ENCODE measurements at regions not wholly inside any gene's neighbourhood (a gene's known extent, or its start where the extent isn't known, plus 50 kb on each side); places are given as distances from the start of the nearest gene placed in this dataset.

DNA sequence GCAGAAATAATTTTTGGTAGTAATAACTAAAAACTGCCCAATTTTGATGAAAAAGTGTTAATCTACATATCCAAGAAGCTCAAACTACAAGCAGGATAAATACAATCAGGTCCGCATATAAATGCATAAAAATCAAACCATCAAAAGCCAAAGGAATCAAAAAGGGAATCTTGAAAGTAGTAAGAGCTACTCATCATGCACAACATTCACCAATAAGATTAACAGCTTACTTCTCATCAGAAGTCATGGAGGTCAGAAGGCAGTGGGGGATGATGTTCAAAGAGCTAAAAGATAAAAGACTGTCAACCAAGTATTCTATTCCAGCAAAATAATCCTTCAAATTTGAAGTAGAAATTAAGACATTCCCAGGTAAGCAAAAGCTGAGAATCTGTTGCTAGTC is 76.4 kb downstream of the CRPPA start (continued):
- TF ChIP-seq MYBL2 (IDR thresholded peaks at IDR 0.05; ENCODE audit: low read depth) (0 out of 2 replicates have a peak, but pooled peaks have one; percentile 19), MYBL2 (CRISPR knock-in tag; IDR thresholded peaks at IDR 0.05; ENCODE audit: borderline replicate concordance) (no peak)

DNA sequence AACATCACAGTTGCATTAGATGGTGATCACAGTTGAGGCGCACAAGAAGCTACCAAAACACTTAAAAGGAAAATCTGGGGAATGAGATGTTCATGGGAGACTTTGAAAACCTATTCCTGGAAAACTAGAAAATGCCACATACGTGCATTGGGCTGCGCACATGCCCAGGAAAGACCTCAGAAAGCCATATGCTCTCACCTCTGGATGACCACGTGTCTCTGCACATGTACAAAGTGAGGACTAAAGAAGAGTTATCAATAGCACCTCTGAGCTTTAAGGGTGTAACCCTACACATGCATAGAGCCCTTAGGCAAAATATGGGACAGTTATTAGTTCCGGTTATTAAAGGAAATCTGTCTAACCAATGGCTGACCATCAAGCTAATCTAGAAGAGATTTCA is 77.7 kb downstream of the CRPPA start:
- H3K9ac ChIP-seq (ENCODE audit: insufficient read depth in 1 of 2, low read depth in 2 of 2, low read length in 2 of 2) = no peak overlapping the region
- no peaks in the 10 kb centered on the region for H4K20me1 ChIP-seq (replicated peaks; ENCODE audit: control insufficient read depth, insufficient read depth, low read length)
- no peak for FAIRE-seq
- no TSS peak for BruUV-seq (replicated peaks)
- intact Hi-C loops (cut with micrococcal nuclease) = no loop called here
- H3K79me2 ChIP-seq (ENCODE audit: control insufficient read depth, insufficient read depth, low read length) = peaks cover 25% of the 10 kb centered on the region
- ATAC-seq = no peak
- WGBS (ENCODE audit: insufficient coverage, low coverage, missing lambda C conversion rate) = 84% methylated on average over 5 of the region's 5 CpGs
- H3K9me3 ChIP-seq (replicated peaks; ENCODE audit: control insufficient read depth, insufficient read depth, low read depth, low read length) = peaks cover 13% of the 10 kb centered on the region
- H2AFZ ChIP-seq (ENCODE audit: low read depth, low read length) = no peak overlapping the region
- H3K27me3 ChIP-seq (ENCODE audit: control insufficient read depth in 2 of 2, insufficient read depth in 2 of 2, low read length in 2 of 2) = no peaks in the 10 kb centered on the region
- in situ Hi-C loops (cut with MboI) = no loop called here
- H3K27ac ChIP-seq (ENCODE audit: extremely low read depth, low read depth, low read length) = no peak overlapping the region
- no peak for DNase-seq (ENCODE audit: extremely low read depth in 1 of 4, low spot score in 3 of 4)
- no peak overlapping the region for H3K4me3 ChIP-seq
- ChIA-PET POLR2A (no interaction called here), CTCF (ENCODE audit: low intra/inter-chr PET ratio) (no interaction called here)
- TF ChIP-seq NFIC (IDR thresholded peaks at IDR 0.05) (no peak), ZBTB17 (CRISPR knock-in tag; IDR thresholded peaks at IDR 0.05) (no peak), ETV6 (IDR thresholded peaks at IDR 0.05; ENCODE audit: borderline replicate concordance in 1 of 2, low read depth in 2 of 2, low read length in 1 of 2) (no peak), ETV6 (CRISPR knock-in tag; IDR thresholded peaks at IDR 0.05; ENCODE audit: borderline replicate concordance) (no peak), SMAD4 (CRISPR knock-in tag; conservative IDR thresholded peaks at IDR 0.05) (no peak), NCOA2 (IDR thresholded peaks at IDR 0.05; ENCODE audit: partially characterized antibody in 2 of 2) (no peak), IRF2 (CRISPR knock-in tag; IDR thresholded peaks at IDR 0.05) (no peak), ZNF431 (CRISPR knock-in tag; IDR thresholded peaks at IDR 0.05) (no peak), POLR2AphosphoS2 (IDR thresholded peaks at IDR 0.05; ENCODE audit: low read length) (no peak), MXI1 (IDR thresholded peaks at IDR 0.05; ENCODE audit: low read depth, low read length) (no peak)
- TF ChIP-seq, protein P1, sequence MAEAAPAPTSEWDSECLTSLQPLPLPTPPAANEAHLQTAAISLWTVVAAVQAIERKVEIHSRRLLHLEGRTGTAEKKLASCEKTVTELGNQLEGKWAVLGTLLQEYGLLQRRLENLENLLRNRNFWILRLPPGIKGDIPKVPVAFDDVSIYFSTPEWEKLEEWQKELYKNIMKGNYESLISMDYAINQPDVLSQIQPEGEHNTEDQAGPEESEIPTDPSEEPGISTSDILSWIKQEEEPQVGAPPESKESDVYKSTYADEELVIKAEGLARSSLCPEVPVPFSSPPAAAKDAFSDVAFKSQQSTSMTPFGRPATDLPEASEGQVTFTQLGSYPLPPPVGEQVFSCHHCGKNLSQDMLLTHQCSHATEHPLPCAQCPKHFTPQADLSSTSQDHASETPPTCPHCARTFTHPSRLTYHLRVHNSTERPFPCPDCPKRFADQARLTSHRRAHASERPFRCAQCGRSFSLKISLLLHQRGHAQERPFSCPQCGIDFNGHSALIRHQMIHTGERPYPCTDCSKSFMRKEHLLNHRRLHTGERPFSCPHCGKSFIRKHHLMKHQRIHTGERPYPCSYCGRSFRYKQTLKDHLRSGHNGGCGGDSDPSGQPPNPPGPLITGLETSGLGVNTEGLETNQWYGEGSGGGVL (CRISPR knock-in tag; IDR thresholded peaks at IDR 0.05) = no peak
- TF ChIP-seq, protein P2, sequence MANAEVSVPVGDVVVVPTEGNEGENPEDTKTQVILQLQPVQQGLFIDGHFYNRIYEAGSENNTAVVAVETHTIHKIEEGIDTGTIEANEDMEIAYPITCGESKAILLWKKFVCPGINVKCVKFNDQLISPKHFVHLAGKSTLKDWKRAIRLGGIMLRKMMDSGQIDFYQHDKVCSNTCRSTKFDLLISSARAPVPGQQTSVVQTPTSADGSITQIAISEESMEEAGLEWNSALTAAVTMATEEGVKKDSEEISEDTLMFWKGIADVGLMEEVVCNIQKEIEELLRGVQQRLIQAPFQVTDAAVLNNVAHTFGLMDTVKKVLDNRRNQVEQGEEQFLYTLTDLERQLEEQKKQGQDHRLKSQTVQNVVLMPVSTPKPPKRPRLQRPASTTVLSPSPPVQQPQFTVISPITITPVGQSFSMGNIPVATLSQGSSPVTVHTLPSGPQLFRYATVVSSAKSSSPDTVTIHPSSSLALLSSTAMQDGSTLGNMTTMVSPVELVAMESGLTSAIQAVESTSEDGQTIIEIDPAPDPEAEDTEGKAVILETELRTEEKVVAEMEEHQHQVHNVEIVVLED (CRISPR knock-in tag; IDR thresholded peaks at IDR 0.05) = no peak
- H3K9me1 ChIP-seq (ENCODE audit: control insufficient read depth, insufficient read depth, low read length) = no peaks in the 10 kb centered on the region
- peaks cover 0 to 31% of the 10 kb centered on the region in 2 experiments; a peak in 3 of 5 replicates for H3K4me1 ChIP-seq (replicated peaks in 1 of 2; ENCODE audit: control insufficient read depth in 2 of 2, insufficient read depth in 2 of 2, low read length in 2 of 2)
- no peak overlapping the region for H3K4me2 ChIP-seq (ENCODE audit: insufficient read depth, low read length)
- no peaks in the 10 kb centered on the region; the same call in 2 of the 3 replicates for H3K36me3 ChIP-seq (ENCODE audit: control insufficient read depth, insufficient read depth, low read length)
